PFSK-1 (cell line): ENCODE measurements at regions not wholly inside any gene's neighbourhood (a gene's known extent, or its start where the extent isn't known, plus 50 kb on each side); places are given as distances from the start of the nearest gene placed in this dataset.

Experiments
- FOXP2 ChIP-seq: optimal IDR thresholded peaks from 2 replicates; pipeline ENCODE3; 2011; ENCODE audit warnings: borderline replicate concordance, control low read depth, inconsistent platforms; ENCODE audit not compliant: insufficient read depth; ENCODE audit errors: extremely low read length, extremely low read depth
- POLR2AphosphoS5 ChIP-seq: IDR thresholded peaks from 2 replicates; pipeline ENCODE4 v1.6.1; 2012; ENCODE audit warnings: low read depth, mild to moderate bottlenecking, control low read depth, low read length, moderate library complexity
- REST ChIP-seq, 2 experiments: IDR thresholded peaks; 2 replicates each; pipeline versions ENCODE4 v1.6.1 to v1.8.0; 2011 to 2012; ENCODE audit warnings: low read depth in 2 of 2, low read length in 2 of 2, control low read depth in 1 of 2, inconsistent platforms in 1 of 2, mild to moderate bottlenecking in 1 of 2, moderate library complexity in 1 of 2; ENCODE audit not compliant: insufficient read depth in 1 of 2
- SIN3A ChIP-seq: IDR thresholded peaks from 2 replicates; pipeline ENCODE4 v1.6.1; 2012; ENCODE audit warnings: mild to moderate bottlenecking, low read length, moderate library complexity, borderline replicate concordance; ENCODE audit not compliant: insufficient read depth
- TAF1 ChIP-seq: IDR thresholded peaks from 2 replicates; pipeline ENCODE4 v1.6.1; 2012; ENCODE audit warnings: low read length, control low read depth, borderline replicate concordance; ENCODE audit not compliant: insufficient read depth

DNA sequence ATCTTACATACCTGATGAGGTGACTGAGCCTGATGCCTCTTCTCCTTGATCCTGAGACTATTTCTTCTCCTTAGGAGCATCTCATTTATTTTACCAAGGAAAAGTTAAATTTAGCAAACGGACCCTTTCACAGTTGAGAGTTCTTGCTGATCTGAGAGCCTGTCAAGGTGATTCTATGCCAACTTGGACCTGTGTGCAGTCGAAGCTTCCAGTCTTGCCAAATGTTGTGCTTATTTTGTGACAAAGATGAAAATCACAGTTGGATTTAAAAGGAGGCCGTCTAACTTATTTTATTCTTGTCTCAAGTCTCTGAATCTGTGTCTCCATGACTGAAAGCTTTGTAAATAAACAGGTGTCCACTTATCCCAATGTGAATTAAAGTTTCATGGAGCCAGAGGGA is 296.3 kb upstream of the EPHA3 start:
- TF ChIP-seq POLR2AphosphoS5 (no peak), REST (IDR thresholded peaks at IDR 0.05; ENCODE audit: insufficient read depth in 1 of 2, low read depth in 2 of 2, low read length in 2 of 2) (no peak), TAF1 (no peak), SIN3A (no peak), FOXP2 (no peak)
